ENCODE measurements at regions not wholly inside any gene's neighbourhood (a gene's known extent, or its start where the extent isn't known, plus 50 kb on each side); places are given as distances from the start of the nearest gene placed in this dataset.
"Not testable (repeated sequence)": the region's sequence is repeated elsewhere in the genome, so short reads cannot be mapped to it uniquely, and the experiment has no call there.

- Histone ChIP-seq H3K27ac (ENCODE audit: poor library complexity, severe bottlenecking) (no peak overlapping the region), H3K9me3 (ENCODE audit: severe bottlenecking) (no peaks in the 10 kb centered on the region), H3K36me3 (ENCODE audit: low read depth) (peaks cover 47% of the 10 kb centered on the region), H3K27me3 (ENCODE audit: insufficient read depth, poor library complexity, severe bottlenecking) (no peaks in the 10 kb centered on the region), H3K4me3 (ENCODE audit: severe bottlenecking) (no peak overlapping the region), H3K4me1 (ENCODE audit: insufficient read depth, poor library complexity, severe bottlenecking) (no peaks in the 10 kb centered on the region)
- ATAC-seq (ENCODE audit: low read depth) = no peak
- no peak for TF ChIP-seq CTCF (IDR thresholded peaks at IDR 0.05; ENCODE audit: poor library complexity, severe bottlenecking)
- no peak for DNase-seq (ENCODE audit: low spot score)
These were observed 49.9 kb downstream of the ILRUN start for GRCh38 chr6:34646714-34647113.

DNA sequence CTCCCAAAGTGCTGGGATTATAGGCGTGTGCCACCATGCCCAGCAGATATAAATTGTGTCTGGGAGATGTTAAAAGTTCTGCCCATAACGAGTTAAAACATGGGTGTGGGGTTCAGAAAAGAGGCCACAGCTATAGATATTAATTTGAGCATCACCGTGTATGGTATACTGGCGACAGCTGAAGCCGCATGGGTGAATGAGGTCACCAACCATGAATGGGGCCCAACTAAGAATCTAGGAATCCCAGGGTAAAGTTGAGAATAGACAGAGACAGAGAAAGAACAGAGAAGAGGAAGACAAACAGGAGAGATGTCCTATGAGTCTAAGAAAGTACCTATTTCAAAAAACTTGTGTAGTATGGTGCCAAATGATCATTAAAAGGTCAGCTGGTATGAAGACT, 50.9 kb downstream of the ILRUN start:
- Histone ChIP-seq H3K36me3 (ENCODE audit: low read depth) (peaks cover 43% of the 10 kb centered on the region), H3K27ac (ENCODE audit: poor library complexity, severe bottlenecking) (no peak overlapping the region), H3K27me3 (ENCODE audit: insufficient read depth, poor library complexity, severe bottlenecking) (no peaks in the 10 kb centered on the region), H3K4me3 (ENCODE audit: severe bottlenecking) (no peak overlapping the region), H3K4me1 (ENCODE audit: insufficient read depth, poor library complexity, severe bottlenecking) (no peaks in the 10 kb centered on the region), H3K9me3 (ENCODE audit: severe bottlenecking) (no peaks in the 10 kb centered on the region)
- no peak for DNase-seq (ENCODE audit: low spot score)
- ATAC-seq (ENCODE audit: low read depth) = no peak
- no peak for TF ChIP-seq CTCF (IDR thresholded peaks at IDR 0.05; ENCODE audit: poor library complexity, severe bottlenecking)

GRCh38 chr6:34644716-34645115, 51.9 kb downstream of the ILRUN start:
- Histone ChIP-seq H3K4me3 (ENCODE audit: severe bottlenecking) (no peak overlapping the region), H3K36me3 (ENCODE audit: low read depth) (peaks cover 40% of the 10 kb centered on the region), H3K27ac (ENCODE audit: poor library complexity, severe bottlenecking) (no peak overlapping the region), H3K4me1 (ENCODE audit: insufficient read depth, poor library complexity, severe bottlenecking) (no peaks in the 10 kb centered on the region), H3K27me3 (ENCODE audit: insufficient read depth, poor library complexity, severe bottlenecking) (no peaks in the 10 kb centered on the region), H3K9me3 (ENCODE audit: severe bottlenecking) (no peaks in the 10 kb centered on the region)
- no peak for ATAC-seq (ENCODE audit: low read depth)
- no peak for TF ChIP-seq CTCF (IDR thresholded peaks at IDR 0.05; ENCODE audit: poor library complexity, severe bottlenecking)
- no peak for DNase-seq (ENCODE audit: low spot score)

DNA sequence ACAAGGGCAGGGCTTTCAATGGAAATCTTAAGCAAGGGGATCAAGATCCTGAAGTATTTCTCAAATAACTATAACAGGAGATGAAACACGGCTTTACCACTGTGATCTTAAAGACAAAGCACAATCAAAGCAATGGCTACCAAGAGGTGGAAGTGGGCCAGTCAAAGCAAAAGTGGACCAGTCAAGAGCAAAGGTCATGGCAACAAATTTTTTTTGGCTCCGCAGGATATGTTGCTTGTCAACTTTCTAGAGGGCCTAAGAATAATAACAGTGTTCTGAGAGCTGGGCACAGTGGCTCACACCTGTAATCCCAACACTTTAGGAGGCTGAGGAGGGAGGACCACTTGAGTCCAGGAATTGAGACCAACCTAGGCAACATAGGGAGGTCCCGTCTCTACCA, 54.1 kb downstream of the ILRUN start:
- TF ChIP-seq CTCF (IDR thresholded peaks at IDR 0.05; ENCODE audit: poor library complexity, severe bottlenecking) = no peak
- ATAC-seq (ENCODE audit: low read depth) (no peak), DNase-seq (ENCODE audit: low spot score) (no peak)
- Histone ChIP-seq H3K4me1 (ENCODE audit: insufficient read depth, poor library complexity, severe bottlenecking) (no peaks in the 10 kb centered on the region), H3K9me3 (ENCODE audit: severe bottlenecking) (no peaks in the 10 kb centered on the region), H3K36me3 (ENCODE audit: low read depth) (peaks cover 32% of the 10 kb centered on the region), H3K27ac (ENCODE audit: poor library complexity, severe bottlenecking) (no peak overlapping the region), H3K27me3 (ENCODE audit: insufficient read depth, poor library complexity, severe bottlenecking) (no peaks in the 10 kb centered on the region), H3K4me3 (ENCODE audit: severe bottlenecking) (no peak overlapping the region)

- H3K36me3 ChIP-seq (ENCODE audit: low read depth) = peaks cover 19% of the 10 kb centered on the region
- not testable (repeated sequence) for ATAC-seq (ENCODE audit: low read depth); H3K4me3 ChIP-seq (ENCODE audit: severe bottlenecking); H3K27ac ChIP-seq (ENCODE audit: poor library complexity, severe bottlenecking); H3K9me3 ChIP-seq (ENCODE audit: severe bottlenecking); H3K4me1 ChIP-seq (ENCODE audit: insufficient read depth, poor library complexity, severe bottlenecking); H3K27me3 ChIP-seq (ENCODE audit: insufficient read depth, poor library complexity, severe bottlenecking); DNase-seq (ENCODE audit: low spot score)
These were observed 56.3 kb downstream of the ILRUN start for GRCh38 chr6:34640074-34640849.
